Astrocyte (in vitro differentiated cells and primary cell): ENCODE measurements at regions not wholly inside any gene's neighbourhood (a gene's known extent, or its start where the extent isn't known, plus 50 kb on each side); places are given as distances from the start of the nearest gene placed in this dataset.

Source experiments
- DNase-seq: peaks from one replicate; pipeline ENCODE4 v3.0.0-alpha.2; 2010; ENCODE audit warnings: low read depth
- FAIRE-seq: peaks from 2 replicates; lab custom pipeline; 2011; peaks lifted over from hg19 to GRCh38; lab: Jason Lieb, UNC
- H2AFZ ChIP-seq: 2 replicates; pipeline ENCODE4 v1.6.0; 2012; ENCODE audit warnings: low read depth, low read length, inconsistent platforms
- H3K27ac ChIP-seq: 2 replicates; pipeline ENCODE4 v1.5.1; 2011; ENCODE audit warnings: low read depth, low read length, inconsistent platforms
- H3K27me3 ChIP-seq: 2 replicates; pipeline ENCODE4 v1.6.0; 2011; ENCODE audit warnings: low read length, inconsistent platforms; ENCODE audit not compliant: insufficient read depth
- H3K36me3 ChIP-seq: 2 replicates; pipeline ENCODE4 v1.5.1; 2011; ENCODE audit warnings: low read length, inconsistent platforms; ENCODE audit not compliant: insufficient read depth
- H3K4me1 ChIP-seq: 2 replicates; pipeline ENCODE4 v1.5.1; 2011; ENCODE audit warnings: low read length, inconsistent platforms; ENCODE audit not compliant: insufficient read depth
- H3K4me2 ChIP-seq: 2 replicates; pipeline ENCODE4 v1.6.0; 2012; ENCODE audit warnings: low read length, inconsistent platforms
- H3K4me3 ChIP-seq: 2 replicates; pipeline ENCODE4 v1.5.1; 2011; ENCODE audit warnings: low read depth, mild to moderate bottlenecking, low read length, inconsistent platforms; ENCODE audit not compliant: insufficient read depth
- H3K79me2 ChIP-seq: 2 replicates; pipeline ENCODE4 v1.6.0; 2012; ENCODE audit warnings: mild to moderate bottlenecking, low read length, inconsistent platforms; ENCODE audit not compliant: insufficient read depth
- H3K9ac ChIP-seq: 2 replicates; pipeline ENCODE4 v1.6.0; 2012; ENCODE audit warnings: mild to moderate bottlenecking, low read length, inconsistent platforms
- H3K9me3 ChIP-seq: 2 replicates; pipeline ENCODE4 v1.5.1; 2012; ENCODE audit warnings: low read depth, mild to moderate bottlenecking, low read length, inconsistent platforms; ENCODE audit not compliant: insufficient read depth
- H4K20me1 ChIP-seq: 2 replicates; pipeline ENCODE4 v1.6.0; 2012; ENCODE audit warnings: low read length, inconsistent platforms; ENCODE audit not compliant: insufficient read depth
- H3K27ac Mint-ChIP-seq: one replicate; pipeline ENCODE4 v1.8.0; 2021; ENCODE audit warnings: mild to moderate bottlenecking, mixed read lengths; ENCODE audit not compliant: unreplicated experiment
- H3K27me3 Mint-ChIP-seq: one replicate; pipeline ENCODE4 v1.8.0; 2021; ENCODE audit warnings: low read depth, mixed read lengths; ENCODE audit not compliant: unreplicated experiment
- H3K36me3 Mint-ChIP-seq: one replicate; pipeline ENCODE4 v1.8.0; 2021; ENCODE audit warnings: low read depth, mixed read lengths; ENCODE audit not compliant: unreplicated experiment
- H3K4me1 Mint-ChIP-seq: one replicate; pipeline ENCODE4 v1.8.0; 2021; ENCODE audit warnings: low read depth, mixed read lengths; ENCODE audit not compliant: unreplicated experiment
- H3K4me3 Mint-ChIP-seq: one replicate; pipeline ENCODE4 v1.8.0; 2021; ENCODE audit warnings: mild to moderate bottlenecking, moderate library complexity, mixed read lengths; ENCODE audit not compliant: unreplicated experiment
- H3K9me3 Mint-ChIP-seq: one replicate; pipeline ENCODE4 v1.8.0; 2021; ENCODE audit warnings: mild to moderate bottlenecking, mixed read lengths; ENCODE audit not compliant: unreplicated experiment
- CTCF ChIP-seq: IDR thresholded peaks from 2 replicates; pipeline ENCODE4 v1.5.1; 2011; ENCODE audit warnings: low read depth, mild to moderate bottlenecking, inconsistent platforms, low read length, moderate library complexity; ENCODE audit not compliant: insufficient read depth
- EZH2 ChIP-seq: IDR thresholded peaks from 2 replicates; pipeline ENCODE4 v1.6.1; 2012; ENCODE audit warnings: mild to moderate bottlenecking, low read length, inconsistent platforms; ENCODE audit not compliant: insufficient read depth

- no peak overlapping the region for H3K27ac ChIP-seq
- Mint-ChIP-seq H3K4me3 (no peak overlapping the region), H3K4me1 (no peaks in the 10 kb centered on the region), H3K27me3 (no peaks in the 10 kb centered on the region), H3K36me3 (no peaks in the 10 kb centered on the region), H3K9me3 (no peaks in the 10 kb centered on the region), H3K27ac (no peak overlapping the region)
- DNase-seq (no peak), FAIRE-seq (no peak)
- H3K4me2 ChIP-seq: no peak overlapping the region
- no peaks in the 10 kb centered on the region for H3K79me2 ChIP-seq
- no peak overlapping the region for H3K9ac ChIP-seq
- H3K4me3 ChIP-seq: no peak overlapping the region
- H3K4me1 ChIP-seq: no peaks in the 10 kb centered on the region
- TF ChIP-seq CTCF: no peak
- no peak for TF ChIP-seq EZH2
- no peaks in the 10 kb centered on the region for H4K20me1 ChIP-seq
- H3K27me3 ChIP-seq: no peaks in the 10 kb centered on the region
- H3K36me3 ChIP-seq: no peaks in the 10 kb centered on the region
- H2AFZ ChIP-seq: no peak overlapping the region
- H3K9me3 ChIP-seq: no peaks in the 10 kb centered on the region
Observed at GRCh38 chr1:195071461-195071860, 1536.8 kb downstream of the KCNT2 start.

- H3K4me2 ChIP-seq: no peak overlapping the region
- no peaks in the 10 kb centered on the region for H3K27me3 ChIP-seq
- H3K27ac ChIP-seq: no peak overlapping the region
- H3K4me3 Mint-ChIP-seq: no peak overlapping the region
- no peak for DNase-seq
- no peaks in the 10 kb centered on the region for H3K4me1 ChIP-seq
- no peaks in the 10 kb centered on the region for H3K4me1 Mint-ChIP-seq
- no peak overlapping the region for H2AFZ ChIP-seq
- H3K27me3 Mint-ChIP-seq: no peaks in the 10 kb centered on the region
- no peak for FAIRE-seq
- H3K9ac ChIP-seq: no peak overlapping the region
- H3K79me2 ChIP-seq: no peaks in the 10 kb centered on the region
- H4K20me1 ChIP-seq: no peaks in the 10 kb centered on the region
- H3K4me3 ChIP-seq: no peak overlapping the region
- H3K9me3 Mint-ChIP-seq: no peaks in the 10 kb centered on the region
- no peaks in the 10 kb centered on the region for H3K36me3 Mint-ChIP-seq
- no peaks in the 10 kb centered on the region for H3K36me3 ChIP-seq
- no peaks in the 10 kb centered on the region for H3K9me3 ChIP-seq
- TF ChIP-seq EZH2: no peak
- no peak for TF ChIP-seq CTCF
- no peak overlapping the region for H3K27ac Mint-ChIP-seq
Observed at GRCh38 chr1:195065437-195065836, 1542.8 kb downstream of the KCNT2 start.

GRCh38 chr1:195064358-195064757, 1543.9 kb downstream of the KCNT2 start:
- no peaks in the 10 kb centered on the region for H3K36me3 Mint-ChIP-seq
- no peak overlapping the region for H3K27ac Mint-ChIP-seq
- no peak overlapping the region for H3K4me3 Mint-ChIP-seq
- no peaks in the 10 kb centered on the region for H3K27me3 Mint-ChIP-seq
- Histone ChIP-seq H3K9ac (no peak overlapping the region), H3K9me3 (no peaks in the 10 kb centered on the region), H3K4me3 (no peak overlapping the region), H3K4me2 (no peak overlapping the region), H3K27me3 (no peaks in the 10 kb centered on the region), H3K36me3 (no peaks in the 10 kb centered on the region), H2AFZ (no peak overlapping the region), H3K27ac (no peak overlapping the region), H3K79me2 (no peaks in the 10 kb centered on the region), H3K4me1 (no peaks in the 10 kb centered on the region), H4K20me1 (no peaks in the 10 kb centered on the region)
- no peaks in the 10 kb centered on the region for H3K4me1 Mint-ChIP-seq
- DNase-seq (no peak), FAIRE-seq (no peak)
- no peaks in the 10 kb centered on the region for H3K9me3 Mint-ChIP-seq
- TF ChIP-seq EZH2: no peak
- no peak for TF ChIP-seq CTCF
